Tibial artery (tissue), 4 donors: ENCODE measurements at regions not wholly inside any gene's neighbourhood (a gene's known extent, or its start where the extent isn't known, plus 50 kb on each side); places are given as distances from the start of the nearest gene placed in this dataset.
"Not testable (repeated sequence)": the region's sequence is repeated elsewhere in the genome, so short reads cannot be mapped to it uniquely, and the experiment has no call there.

Experiments
- DNase-seq, 2 donors: peaks; one replicate each; pipeline ENCODE4 v3.0.0-alpha.2; 2019
- H3K27ac ChIP-seq, 2 donors: fragments of 200-600 bp; sonication (generic) in 1 of 2; 1 replicate in 1 of 2; 2 replicates in 1 of 2; pipeline ENCODE4 v1.5.1; 2018 to 2019; ENCODE audit warnings: mild to moderate bottlenecking in 1 of 2
- H3K27me3 ChIP-seq, 2 donors: fragments of 200-600 bp; sonication (generic) in 1 of 2; one replicate each; pipeline versions ENCODE4 v1.5.1 to v1.6.0; 2016 to 2019
- H3K36me3 ChIP-seq, 3 donors: fragments of 200-600 bp; sonication (generic) in 2 of 3; one replicate each; pipeline ENCODE4 v1.5.1; 2016 to 2019; ENCODE audit warnings: mild to moderate bottlenecking in 2 of 3
- H3K4me1 ChIP-seq, 4 donors: fragments of 200-600 bp; sonication (generic) in 2 of 4; 1 replicate in 3 of 4; 2 replicates in 1 of 4; pipeline ENCODE4 v1.5.1; 2016 to 2019
- H3K4me3 ChIP-seq, 2 donors: fragments of 200-600 bp; sonication (generic) in 1 of 2; 1 replicate in 1 of 2; 2 replicates in 1 of 2; pipeline ENCODE4 v1.5.1; 2018 to 2019; ENCODE audit warnings: mild to moderate bottlenecking in 2 of 2
- H3K9me3 ChIP-seq, 3 donors: fragments of 200-600 bp; sonication (generic) in 1 of 3; one replicate each; pipeline ENCODE4 v1.5.1; 2016 to 2019
- CTCF ChIP-seq, 2 experiments: fragments of 200-600 bp in 1 of 2; fragments of 450-650 bp in 1 of 2; IDR thresholded peaks; one replicate each; pipeline ENCODE4 v1.5.1; 2017 to 2019; ENCODE audit warnings: antibody characterized with exemption in 2 of 2, mild to moderate bottlenecking in 1 of 2, moderate library complexity in 1 of 2
- intact Hi-C: fragments of 100-400 bp; cut with DNase I; formaldehyde crosslinking; loops from one replicate; pipeline ENCODE4 v1.15.0; 2023; ENCODE audit warnings: low total_unique reads

GRCh38 chr12:127041985-127042625 lies 1224.9 kb upstream of the TMEM132C start:
- Histone ChIP-seq H3K27ac (no peak overlapping the region), H3K9me3 (no peaks in the 10 kb centered on the region), H3K4me3 (no peak overlapping the region), H3K36me3 (no peaks in the 10 kb centered on the region), H3K4me1 (no peaks in the 10 kb centered on the region), H3K27me3 (no peaks in the 10 kb centered on the region)
- intact Hi-C loops: no loop called here
- no peak for DNase-seq
- no peak for TF ChIP-seq CTCF (IDR thresholded peaks at IDR 0.05)

GRCh38 chr12:127043731-127044130 lies 1223.2 kb upstream of the TMEM132C start:
- DNase-seq: no peak

GRCh38 chr12:127044836-127045235 lies 1222.1 kb upstream of the TMEM132C start:
- Histone ChIP-seq H3K36me3 (no peaks in the 10 kb centered on the region), H3K9me3 (no peaks in the 10 kb centered on the region), H3K4me3 (no peak overlapping the region), H3K27me3 (no peaks in the 10 kb centered on the region), H3K4me1 (no peaks in the 10 kb centered on the region), H3K27ac (no peak overlapping the region)
- intact Hi-C loops: no loop called here
- TF ChIP-seq CTCF (IDR thresholded peaks at IDR 0.05): no peak
- no peak for DNase-seq

More at GRCh38 chr12:127043731-127044130, 1223.2 kb upstream of the TMEM132C start:
- TF ChIP-seq CTCF (IDR thresholded peaks at IDR 0.05): no peak
- intact Hi-C loops: no loop called here
- Histone ChIP-seq H3K9me3 (no peaks in the 10 kb centered on the region), H3K4me3 (no peak overlapping the region), H3K4me1 (no peaks in the 10 kb centered on the region), H3K27ac (no peak overlapping the region), H3K27me3 (no peaks in the 10 kb centered on the region), H3K36me3 (no peaks in the 10 kb centered on the region)

- no peaks in the 10 kb centered on the region for H3K36me3 ChIP-seq
- no peaks in the 10 kb centered on the region for H3K4me1 ChIP-seq
- H3K27ac ChIP-seq: no peak overlapping the region
- H3K9me3 ChIP-seq: no peaks in the 10 kb centered on the region
- intact Hi-C loops: no loop called here
- no peak overlapping the region for H3K4me3 ChIP-seq
- no peak for DNase-seq
- H3K27me3 ChIP-seq: no peaks in the 10 kb centered on the region
- no peak for TF ChIP-seq CTCF (IDR thresholded peaks at IDR 0.05)
Measured at GRCh38 chr12:127046467-127046866, 1220.5 kb upstream of the TMEM132C start.

GRCh38 chr12:127048057-127048456 lies 1218.9 kb upstream of the TMEM132C start:
- no peak overlapping the region for H3K4me3 ChIP-seq
- no peak for TF ChIP-seq CTCF (IDR thresholded peaks at IDR 0.05)
- H3K36me3 ChIP-seq: no peaks in the 10 kb centered on the region
- H3K4me1 ChIP-seq: no peaks in the 10 kb centered on the region
- DNase-seq: no peak
- no peaks in the 10 kb centered on the region for H3K9me3 ChIP-seq
- intact Hi-C loops: no loop called here
- no peak overlapping the region for H3K27ac ChIP-seq
- no peaks in the 10 kb centered on the region for H3K27me3 ChIP-seq

- DNase-seq, H3K4me3 ChIP-seq, H3K27me3 ChIP-seq, H3K27ac ChIP-seq, H3K4me1 ChIP-seq, H3K9me3 ChIP-seq, H3K36me3 ChIP-seq, intact Hi-C loops: not testable (repeated sequence)
Measured at GRCh38 chr12:127048525-127048924, 1218.4 kb upstream of the TMEM132C start.
